Anterior cingulate cortex (tissue), 58 donors: ENCODE measurements at regions not wholly inside any gene's neighbourhood (a gene's known extent, or its start where the extent isn't known, plus 50 kb on each side); places are given as distances from the start of the nearest gene placed in this dataset.
A peak's percentile ranks its signal among the peaks of the same experiment; 100 is the strongest.
"Not testable (repeated sequence)": the region's sequence is repeated elsewhere in the genome, so short reads cannot be mapped to it uniquely, and the experiment has no call there.

ENCODE experiments used
- DNase-seq, 58 donors: peaks; one replicate each; lab custom pipeline; 2025; lab: John Stamatoyannopoulos, UW

GRCh38 chr4:64747919-64748715 lies 338.9 kb upstream of the TECRL start:
- peak in 1 of 58 donors; percentile 5 for DNase-seq

- DNase-seq, result no peak
Measured at GRCh38 chr4:64738240-64738639, 329.0 kb upstream of the TECRL start.

GRCh38 chr4:64737854-64738138 lies 328.5 kb upstream of the TECRL start:
- not testable (repeated sequence) for DNase-seq

GRCh38 chr4:64737026-64737853 lies 328.0 kb upstream of the TECRL start:
- DNase-seq, result no peak

- DNase-seq, result no peak
Measured at GRCh38 chr4:64729561-64729960, 320.3 kb upstream of the TECRL start.

GRCh38 chr4:64727960-64728359 lies 318.7 kb upstream of the TECRL start:
- DNase-seq, result no peak

- not testable (repeated sequence) for DNase-seq
Measured at GRCh38 chr4:64727391-64727790, 318.1 kb upstream of the TECRL start.

- no peak for DNase-seq
Measured at GRCh38 chr4:64724689-64725088, 315.4 kb upstream of the TECRL start.

- DNase-seq, result no peak
Measured at GRCh38 chr4:64721106-64721505, 311.9 kb upstream of the TECRL start.

GRCh38 chr4:64718091-64718490 lies 308.8 kb upstream of the TECRL start:
- DNase-seq, result no peak

GRCh38 chr4:64715741-64716140 lies 306.5 kb upstream of the TECRL start:
- DNase-seq, result no peak

- no peak for DNase-seq
Measured at GRCh38 chr4:64713256-64713840, 304.1 kb upstream of the TECRL start.

GRCh38 chr4:64712590-64712989 lies 303.3 kb upstream of the TECRL start:
- no peak for DNase-seq

GRCh38 chr4:64705989-64706388 lies 296.7 kb upstream of the TECRL start:
- no peak for DNase-seq

GRCh38 chr4:64698171-64698570 lies 288.9 kb upstream of the TECRL start:
- DNase-seq, result no peak

GRCh38 chr4:64682946-64683345 lies 273.7 kb upstream of the TECRL start:
- no peak for DNase-seq

GRCh38 chr4:64682481-64682880 lies 273.2 kb upstream of the TECRL start:
- no peak for DNase-seq

- DNase-seq, result not testable (repeated sequence)
Measured at GRCh38 chr4:64673121-64673520, 263.9 kb upstream of the TECRL start.

GRCh38 chr4:64670647-64671046 lies 261.4 kb upstream of the TECRL start:
- DNase-seq, result peak in 4 of 58 donors; percentile 0 to 3 (median 2)

- no peak for DNase-seq
Measured at GRCh38 chr4:64643841-64644240, 234.6 kb upstream of the TECRL start.

GRCh38 chr4:64642936-64643335 lies 233.7 kb upstream of the TECRL start:
- no peak for DNase-seq

- not testable (repeated sequence) for DNase-seq
Measured at GRCh38 chr4:64640402-64640801, 231.2 kb upstream of the TECRL start.
